ENCODE measurements at regions not wholly inside any gene's neighbourhood (a gene's known extent, or its start where the extent isn't known, plus 50 kb on each side); places are given as distances from the start of the nearest gene placed in this dataset.
"Not testable (repeated sequence)": the region's sequence is repeated elsewhere in the genome, so short reads cannot be mapped to it uniquely, and the experiment has no call there.

DNA sequence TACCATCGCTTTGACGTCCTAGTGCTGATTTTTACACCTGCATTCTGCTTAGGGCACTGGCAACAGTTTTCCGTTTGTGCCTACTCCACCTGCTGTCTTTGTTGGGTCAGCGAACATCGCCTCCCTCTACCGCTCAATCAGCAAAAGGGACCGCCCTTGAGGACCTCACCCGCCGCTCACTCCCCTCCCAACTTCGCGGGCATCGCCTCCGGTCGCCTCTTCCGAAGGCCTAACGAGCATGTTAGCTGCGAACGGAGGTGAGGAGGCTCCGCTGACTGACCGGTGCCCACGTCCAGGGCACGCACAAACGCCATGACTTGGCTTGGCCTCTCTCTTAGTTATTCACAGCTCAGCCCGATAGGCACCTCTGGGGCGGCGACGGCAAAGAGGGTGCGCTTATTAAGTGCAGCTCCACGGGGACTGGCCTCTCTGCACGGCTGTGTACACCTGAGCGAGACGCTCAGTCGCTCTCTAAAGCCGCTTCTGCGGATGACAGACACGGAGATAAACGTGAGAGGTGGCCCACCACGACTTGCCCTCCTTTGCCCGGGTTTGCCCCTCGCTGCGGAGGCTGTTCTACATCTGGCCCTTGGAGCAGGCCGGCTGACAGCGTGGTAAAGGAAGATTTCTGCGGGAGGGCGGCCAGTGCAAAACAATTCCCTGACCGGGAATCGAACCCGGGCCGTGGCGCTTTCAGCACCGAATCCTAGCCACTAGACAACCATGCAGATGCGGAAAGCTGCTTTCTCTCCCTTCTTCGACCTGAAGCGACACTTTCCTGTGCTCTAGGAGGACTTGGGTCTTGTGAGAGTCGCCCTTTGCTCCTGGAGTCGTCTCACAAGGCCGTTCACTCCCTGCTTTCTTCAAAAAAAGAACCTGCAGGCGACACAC is 81.6 kb upstream of the FCGR1A start:
- TF ChIP-seq, protein P1, sequence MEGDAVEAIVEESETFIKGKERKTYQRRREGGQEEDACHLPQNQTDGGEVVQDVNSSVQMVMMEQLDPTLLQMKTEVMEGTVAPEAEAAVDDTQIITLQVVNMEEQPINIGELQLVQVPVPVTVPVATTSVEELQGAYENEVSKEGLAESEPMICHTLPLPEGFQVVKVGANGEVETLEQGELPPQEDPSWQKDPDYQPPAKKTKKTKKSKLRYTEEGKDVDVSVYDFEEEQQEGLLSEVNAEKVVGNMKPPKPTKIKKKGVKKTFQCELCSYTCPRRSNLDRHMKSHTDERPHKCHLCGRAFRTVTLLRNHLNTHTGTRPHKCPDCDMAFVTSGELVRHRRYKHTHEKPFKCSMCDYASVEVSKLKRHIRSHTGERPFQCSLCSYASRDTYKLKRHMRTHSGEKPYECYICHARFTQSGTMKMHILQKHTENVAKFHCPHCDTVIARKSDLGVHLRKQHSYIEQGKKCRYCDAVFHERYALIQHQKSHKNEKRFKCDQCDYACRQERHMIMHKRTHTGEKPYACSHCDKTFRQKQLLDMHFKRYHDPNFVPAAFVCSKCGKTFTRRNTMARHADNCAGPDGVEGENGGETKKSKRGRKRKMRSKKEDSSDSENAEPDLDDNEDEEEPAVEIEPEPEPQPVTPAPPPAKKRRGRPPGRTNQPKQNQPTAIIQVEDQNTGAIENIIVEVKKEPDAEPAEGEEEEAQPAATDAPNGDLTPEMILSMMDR (IDR thresholded peaks at IDR 0.05), result not testable (repeated sequence)
- not testable (repeated sequence) for TF ChIP-seq EZH2phosphoT487, EZH2 (IDR thresholded peaks at IDR 0.05)
